K562 (cell line): ENCODE measurements at regions not wholly inside any gene's neighbourhood (a gene's known extent, or its start where the extent isn't known, plus 50 kb on each side); places are given as distances from the start of the nearest gene placed in this dataset.

Source experiments
- ATAC-seq: fragments of 200-7000 bp; cut with Tn5 transposase; 3 replicates; pipeline ENCODE4 v1.9.1; 2020; ENCODE audit warnings: moderate library complexity
- BruUV-seq: library from RNA; stranded (reverse); fragments of 400-500 nt; replicated peaks from 2 replicates; lab custom pipeline; 2021; lab: Mats Ljungman, UMichigan
- CTCF ChIA-PET: fragments of 300-600 bp; formaldehyde crosslinking; extraction: SDS; loops from one replicate; lab custom pipeline; 2021; ENCODE audit warnings: low intra/inter-chr PET ratio; lab: Yijun Ruan, JAX
- POLR2A ChIA-PET: fragments of 300-600, 350-650 bp; sonication (Branson Sonifier 250); formaldehyde crosslinking; extraction: SDS; loops from one replicate; lab custom pipeline; 2021; ENCODE audit warnings: antibody characterized with exemption, inconsistent platforms; lab: Yijun Ruan, JAX
- DNase-seq, 4 experiments: peaks; one replicate each; pipeline versions ENCODE4 v3.0.0 to v3.0.0-alpha.2; 2011 to 2018; ENCODE audit warnings: low spot score in 3 of 4, mixed read lengths in 3 of 4; ENCODE audit errors: extremely low read depth in 1 of 4
- FAIRE-seq: peaks from 2 replicates; lab custom pipeline; 2011; peaks lifted over from hg19 to GRCh38; lab: Jason Lieb, UNC
- H2AFZ ChIP-seq: 2 replicates; pipeline ENCODE4 v1.6.0; 2011; ENCODE audit warnings: low read depth, low read length, control low read depth, inconsistent platforms
- H3K27ac ChIP-seq: fragments of 200-600 bp; 3 replicates; pipeline ENCODE4 v1.8.0; 2011; ENCODE audit warnings: low read depth, mild to moderate bottlenecking, control low read depth, inconsistent platforms, low read length, moderate library complexity, mixed read lengths; ENCODE audit errors: extremely low read depth
- H3K27me3 ChIP-seq, 2 experiments: fragments of 300-600 bp in 1 of 2; 2 replicates in 1 of 2; 3 replicates in 1 of 2; pipeline versions ENCODE4 v1.6.0 to v1.8.0; 2011; ENCODE audit warnings: inconsistent platforms in 2 of 2, low read length in 2 of 2, mild to moderate bottlenecking in 1 of 2, mixed read lengths in 1 of 2, moderate library complexity in 1 of 2; ENCODE audit not compliant: control insufficient read depth in 2 of 2, insufficient read depth in 2 of 2
- H3K36me3 ChIP-seq: fragments of 300-600 bp; 3 replicates; pipeline ENCODE4 v1.8.0; 2011; ENCODE audit warnings: mild to moderate bottlenecking, low read length, inconsistent platforms; ENCODE audit not compliant: control insufficient read depth, insufficient read depth
- H3K4me1 ChIP-seq, 2 experiments: fragments of 200-600 bp in 1 of 2; replicated peaks in 1 of 2; 2 replicates in 1 of 2; 3 replicates in 1 of 2; pipeline versions ENCODE4 v1.5.1 to v1.8.0; 2011; ENCODE audit warnings: inconsistent platforms in 2 of 2, low read length in 2 of 2, mild to moderate bottlenecking in 1 of 2, mixed read lengths in 1 of 2, moderate library complexity in 1 of 2; ENCODE audit not compliant: control insufficient read depth in 2 of 2, insufficient read depth in 2 of 2
- H3K4me2 ChIP-seq: 2 replicates; pipeline ENCODE4 v1.6.1; 2011; ENCODE audit warnings: low read length, control low read depth, inconsistent platforms, mixed read lengths; ENCODE audit not compliant: insufficient read depth
- H3K4me3 ChIP-seq: fragments of 200-600 bp; sonication (generic), shearing (Covaris generic); 2 replicates; pipeline ENCODE4 v1.5.1; 2016; ENCODE audit warnings: control low read depth, inconsistent platforms
- H3K79me2 ChIP-seq: fragments of 200-600 bp; 3 replicates; pipeline ENCODE4 v1.8.0; 2011; ENCODE audit warnings: low read length, inconsistent platforms; ENCODE audit not compliant: control insufficient read depth, insufficient read depth
- H3K9ac ChIP-seq, 2 experiments: 2 replicates each; pipeline versions ENCODE4 v1.6.0 to v1.6.1; 2011; ENCODE audit warnings: low read depth in 2 of 2, low read length in 2 of 2, control low read depth in 1 of 2, inconsistent platforms in 1 of 2, mild to moderate bottlenecking in 1 of 2, mixed read lengths in 1 of 2; ENCODE audit not compliant: insufficient read depth in 1 of 2
- H3K9me1 ChIP-seq: one replicate; pipeline ENCODE4 v1.6.0; 2011; ENCODE audit warnings: inconsistent platforms, mild to moderate bottlenecking, low read length, moderate library complexity; ENCODE audit not compliant: control insufficient read depth, insufficient read depth
- H3K9me3 ChIP-seq: replicated peaks from 2 replicates; pipeline ENCODE4 v1.5.1; 2011; ENCODE audit warnings: low read depth, low read length, inconsistent platforms; ENCODE audit not compliant: control insufficient read depth, insufficient read depth
- H4K20me1 ChIP-seq: replicated peaks from 2 replicates; pipeline ENCODE4 v1.6.1; 2011; ENCODE audit warnings: low read length, inconsistent platforms, mixed read lengths; ENCODE audit not compliant: control insufficient read depth, insufficient read depth
- E4F1 ChIP-seq: fragments of 250-450 bp; sonication (Bioruptor Pico); IDR thresholded peaks from 2 replicates; pipeline ENCODE4 v1.5.0; 2021; ENCODE audit warnings: mild to moderate bottlenecking, borderline replicate concordance
- EWSR1 ChIP-seq: fragments of 450-650 bp; IDR thresholded peaks from 2 replicates; pipeline ENCODE4 v1.6.1; 2018; ENCODE audit warnings: borderline replicate concordance, mild to moderate bottlenecking, low read depth, moderate library complexity; ENCODE audit not compliant: partially characterized antibody
- FOXJ2 ChIP-seq: fragments of 200-800 bp; sonication (Bioruptor generic); IDR thresholded peaks from 2 replicates; pipeline ENCODE4 v1.6.1; 2016; ENCODE audit warnings: missing genetic modification characterization, missing compliant biosample characterization
- GTF2B ChIP-seq: IDR thresholded peaks from 2 replicates; pipeline ENCODE4 v1.6.1; 2011; ENCODE audit not compliant: insufficient read length; ENCODE audit errors: extremely low read depth
- HDAC1 ChIP-seq, 2 experiments: fragments of 450-650 bp; IDR thresholded peaks; 2 replicates each; pipeline ENCODE4 v1.6.1; 2016 to 2017; ENCODE audit warnings: inconsistent platforms in 1 of 2, mild to moderate bottlenecking in 1 of 2, moderate library complexity in 1 of 2
- HNRNPK ChIP-seq: fragments of 200-400 bp; formaldehyde crosslinking; IDR thresholded peaks from one replicate; pipeline ENCODE4 v1.6.1; 2018; ENCODE audit warnings: mild to moderate bottlenecking, low read depth, low read length; ENCODE audit not compliant: poor library complexity, severe bottlenecking
- L3MBTL2 ChIP-seq: fragments of 450-650 bp; IDR thresholded peaks from 2 replicates; pipeline ENCODE4 v1.6.1; 2016; ENCODE audit warnings: mild to moderate bottlenecking, moderate library complexity
- PML ChIP-seq: IDR thresholded peaks from 2 replicates; pipeline ENCODE4 v1.6.1; 2012; ENCODE audit warnings: low read length, inconsistent platforms
- SRSF3 ChIP-seq: fragments of 200-400 bp; formaldehyde crosslinking; IDR thresholded peaks from 2 replicates; pipeline ENCODE4 v1.6.1; 2016; ENCODE audit warnings: mild to moderate bottlenecking, low read length, moderate library complexity; ENCODE audit not compliant: insufficient read depth
- TEAD2 ChIP-seq: fragments of 450-650 bp; IDR thresholded peaks from 2 replicates; pipeline ENCODE4 v1.6.1; 2016; ENCODE audit warnings: missing genetic modification characterization, control low read depth, missing compliant biosample characterization
- ZEB2 ChIP-seq: fragments of 450-650 bp; IDR thresholded peaks from 2 replicates; pipeline ENCODE4 v1.6.1; 2016
- ZFP1 ChIP-seq: fragments of 450-650 bp; formaldehyde crosslinking; IDR thresholded peaks from 2 replicates; pipeline ENCODE4 v1.4.0; 2020; ENCODE audit warnings: mild to moderate bottlenecking, mixed read lengths
- ZNF280A ChIP-seq: fragments of 450-650 bp; IDR thresholded peaks from 2 replicates; pipeline ENCODE4 v1.6.1; 2018; ENCODE audit warnings: mild to moderate bottlenecking, low read depth; ENCODE audit not compliant: partially characterized antibody
- WGBS: fragments of 100-300 bp; shearing (Covaris generic); methylation state at CpG from one replicate; pipeline ENCODE4 v1.1.6; 2016; ENCODE audit warnings: low coverage, mixed read lengths; ENCODE audit not compliant: insufficient coverage; ENCODE audit errors: missing lambda C conversion rate; 5-methylcytosine and 5-hydroxymethylcytosine counted together
- in situ Hi-C: fragments of 300-500 bp; cut with MboI; formaldehyde crosslinking; loops from 4 replicates; pipeline ENCODE4 v1.15.0; 2018; ENCODE audit warnings: inconsistent platforms, mixed read lengths
- intact Hi-C: fragments of 100-400 bp; cut with micrococcal nuclease; formaldehyde crosslinking; loops from 2 replicates; pipeline ENCODE4 v1.14.2; 2022

GRCh38 chr1:199913318-199913717 lies 114.2 kb upstream of the NR5A2 start:
- Histone ChIP-seq H3K27me3 (no peaks in the 10 kb centered on the region; a peak in 1 of 5 replicates), H4K20me1 (no peaks in the 10 kb centered on the region), H3K27ac (no peak overlapping the region), H3K9me1 (no peaks in the 10 kb centered on the region), H3K36me3 (no peaks in the 10 kb centered on the region), H3K4me1 (no peaks in the 10 kb centered on the region), H3K4me2 (no peak overlapping the region), H3K9ac (no peak overlapping the region), H3K9me3 (no peaks in the 10 kb centered on the region), H2AFZ (no peak overlapping the region), H3K79me2 (no peaks in the 10 kb centered on the region), H3K4me3 (no peak overlapping the region)
- ChIA-PET POLR2A (no interaction called here), CTCF (no interaction called here)
- in situ Hi-C loops = no loop called here
- no peak for TF ChIP-seq FOXJ2 (tag)
- no peak for TF ChIP-seq HNRNPK
- no peak for TF ChIP-seq ZEB2
- TF ChIP-seq ZFP1 = no peak
- no peak for TF ChIP-seq L3MBTL2
- DNase-seq (no peak), FAIRE-seq (no peak), ATAC-seq (no peak)
- BruUV-seq = no TSS peak
- intact Hi-C loops = no loop called here
- WGBS = 0% methylated on average over 3 of the region's 3 CpGs

GRCh38 chr1:199914546-199914945 lies 113.0 kb upstream of the NR5A2 start:
- ChIA-PET CTCF (no interaction called here), POLR2A (no interaction called here)
- ATAC-seq = no peak
- Histone ChIP-seq H3K27ac (no peak overlapping the region), H3K9me3 (no peaks in the 10 kb centered on the region), H3K27me3 (no peaks in the 10 kb centered on the region; a peak in 1 of 5 replicates), H2AFZ (no peak overlapping the region), H4K20me1 (no peaks in the 10 kb centered on the region), H3K36me3 (no peaks in the 10 kb centered on the region), H3K4me1 (no peaks in the 10 kb centered on the region), H3K9ac (no peak overlapping the region), H3K4me2 (no peak overlapping the region), H3K9me1 (no peaks in the 10 kb centered on the region), H3K4me3 (no peak overlapping the region), H3K79me2 (no peaks in the 10 kb centered on the region)
- FAIRE-seq = no peak
- WGBS = 2% methylated on average over 5 of the region's 5 CpGs
- no TSS peak for BruUV-seq
- intact Hi-C loops = no loop called here
- DNase-seq = no peak
- in situ Hi-C loops = no loop called here
- TF ChIP-seq EWSR1 (no peak), ZNF280A (no peak), SRSF3 (no peak), PML (no peak), E4F1 (CRISPR knock-in tag) (no peak), HDAC1 (IDR thresholded peaks at IDR 0.05) (no peak), GTF2B (no peak), TEAD2 (tag) (no peak)
